Coronary artery (tissue), 2 donors: ENCODE measurements at regions not wholly inside any gene's neighbourhood (a gene's known extent, or its start where the extent isn't known, plus 50 kb on each side); places are given as distances from the start of the nearest gene placed in this dataset.

Experiments
- DNase-seq: peaks from one replicate; pipeline ENCODE4 v3.0.0-alpha.2; 2017; ENCODE audit warnings: low spot score
- H3K27ac ChIP-seq, 2 donors: fragments of 200-600 bp; sonication (generic); one replicate each; pipeline ENCODE4 v1.5.1; 2016 to 2019
- H3K4me3 ChIP-seq: fragments of 200-600 bp; sonication (generic); 2 replicates; pipeline ENCODE4 v1.5.1; 2016; ENCODE audit warnings: mild to moderate bottlenecking, moderate library complexity
- TF ChIP-seq, protein P1 (sequence below): fragments of 200-600 bp; sonication (generic); IDR thresholded peaks from one replicate; pipeline ENCODE4 v1.5.1; 2019; ENCODE audit warnings: antibody characterized with exemption

DNA sequence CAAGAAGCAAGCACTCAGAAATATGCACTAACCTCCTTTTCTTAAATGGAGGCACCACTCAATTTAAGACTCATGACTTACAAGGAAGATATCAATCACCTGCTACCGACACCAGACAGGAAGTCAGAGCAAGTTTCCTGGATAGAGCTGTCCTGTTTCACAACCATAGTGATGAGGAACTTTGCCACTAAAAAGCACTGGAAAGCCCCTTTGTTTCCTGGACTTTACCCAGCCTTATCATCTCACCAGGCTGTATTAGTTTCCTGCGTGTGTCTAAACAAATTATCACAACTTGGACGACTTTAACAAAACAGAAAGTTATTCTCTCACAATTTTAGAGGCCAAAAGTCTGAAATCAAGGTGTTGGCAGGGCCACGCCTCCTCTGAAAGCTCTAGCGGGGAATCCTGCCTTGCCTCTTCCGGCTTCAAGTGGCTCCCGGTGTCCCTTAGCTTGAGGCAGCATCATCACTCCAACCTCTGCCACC lies 253.8 kb upstream of the STXBP5 start:
- no peak overlapping the region for H3K27ac ChIP-seq
- H3K4me3 ChIP-seq: no peak overlapping the region
- DNase-seq: no peak
- TF ChIP-seq, protein P1, sequence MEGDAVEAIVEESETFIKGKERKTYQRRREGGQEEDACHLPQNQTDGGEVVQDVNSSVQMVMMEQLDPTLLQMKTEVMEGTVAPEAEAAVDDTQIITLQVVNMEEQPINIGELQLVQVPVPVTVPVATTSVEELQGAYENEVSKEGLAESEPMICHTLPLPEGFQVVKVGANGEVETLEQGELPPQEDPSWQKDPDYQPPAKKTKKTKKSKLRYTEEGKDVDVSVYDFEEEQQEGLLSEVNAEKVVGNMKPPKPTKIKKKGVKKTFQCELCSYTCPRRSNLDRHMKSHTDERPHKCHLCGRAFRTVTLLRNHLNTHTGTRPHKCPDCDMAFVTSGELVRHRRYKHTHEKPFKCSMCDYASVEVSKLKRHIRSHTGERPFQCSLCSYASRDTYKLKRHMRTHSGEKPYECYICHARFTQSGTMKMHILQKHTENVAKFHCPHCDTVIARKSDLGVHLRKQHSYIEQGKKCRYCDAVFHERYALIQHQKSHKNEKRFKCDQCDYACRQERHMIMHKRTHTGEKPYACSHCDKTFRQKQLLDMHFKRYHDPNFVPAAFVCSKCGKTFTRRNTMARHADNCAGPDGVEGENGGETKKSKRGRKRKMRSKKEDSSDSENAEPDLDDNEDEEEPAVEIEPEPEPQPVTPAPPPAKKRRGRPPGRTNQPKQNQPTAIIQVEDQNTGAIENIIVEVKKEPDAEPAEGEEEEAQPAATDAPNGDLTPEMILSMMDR: no peak

DNA sequence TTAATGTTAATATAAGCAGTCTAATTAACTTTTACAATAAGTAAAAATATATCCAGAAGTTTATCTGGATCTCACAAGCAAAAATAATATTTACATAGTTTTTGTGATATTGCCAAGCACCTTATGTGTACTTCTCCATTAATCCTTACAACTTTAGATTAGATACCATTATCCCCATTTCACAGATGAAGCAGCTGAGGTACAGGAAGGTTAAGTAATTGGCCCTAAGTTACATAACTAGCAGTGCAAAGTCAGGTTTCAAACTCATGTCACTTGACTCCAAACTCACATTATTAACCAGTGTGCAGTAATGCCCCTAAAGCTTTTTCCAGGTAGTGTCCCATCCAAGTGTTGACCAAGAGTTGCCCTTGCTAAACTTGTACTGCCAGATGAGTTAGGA lies 248.6 kb upstream of the STXBP5 start:
- no peak for DNase-seq
- TF ChIP-seq, protein P1: no peak
- Histone ChIP-seq H3K27ac (no peak overlapping the region), H3K4me3 (no peak overlapping the region)

DNA sequence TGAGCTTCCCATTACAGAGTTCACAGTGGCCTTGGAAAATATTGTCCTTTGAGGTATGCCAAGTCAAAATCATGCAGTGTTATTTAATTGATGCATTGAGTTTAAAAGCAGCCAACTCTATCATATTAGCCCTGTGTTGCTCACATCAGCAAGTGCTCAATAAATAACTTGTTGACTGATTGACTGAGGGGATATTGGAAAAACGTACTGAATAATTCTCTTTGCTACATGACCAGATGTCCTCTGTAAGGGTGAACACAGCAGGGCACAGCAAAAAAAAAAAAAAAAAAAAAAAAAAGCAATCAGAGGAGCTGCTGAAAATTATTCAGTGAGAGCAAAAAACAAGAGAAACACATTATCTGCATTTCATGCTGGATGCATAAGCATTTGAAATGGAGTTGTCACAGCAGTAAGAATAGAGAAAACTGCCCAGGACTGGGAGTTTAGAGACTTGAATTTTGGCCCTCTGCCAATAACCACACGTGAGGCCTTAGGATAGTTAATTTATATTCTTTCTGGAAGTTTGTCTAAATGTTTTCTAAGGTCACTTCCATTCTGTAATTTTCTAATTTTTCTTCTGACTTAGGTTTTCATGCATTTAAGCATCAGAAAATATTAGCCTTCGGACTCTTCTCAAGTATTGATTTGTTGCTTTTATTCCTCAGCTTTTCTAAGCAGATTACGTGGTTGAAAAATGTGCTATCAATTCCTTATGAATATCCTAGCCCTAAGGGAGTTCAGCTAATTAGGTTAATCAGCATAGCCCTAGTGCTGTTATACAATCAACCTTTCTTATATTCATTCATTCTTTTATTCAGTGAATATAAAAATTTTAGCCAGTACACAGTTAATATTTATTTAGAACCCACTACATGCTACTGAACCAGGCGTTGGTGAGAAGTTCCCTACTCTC lies 246.8 kb upstream of the STXBP5 start:
- Histone ChIP-seq H3K27ac (no peak overlapping the region), H3K4me3 (no peak overlapping the region)
- TF ChIP-seq, protein P1: no peak
- no peak for DNase-seq

DNA sequence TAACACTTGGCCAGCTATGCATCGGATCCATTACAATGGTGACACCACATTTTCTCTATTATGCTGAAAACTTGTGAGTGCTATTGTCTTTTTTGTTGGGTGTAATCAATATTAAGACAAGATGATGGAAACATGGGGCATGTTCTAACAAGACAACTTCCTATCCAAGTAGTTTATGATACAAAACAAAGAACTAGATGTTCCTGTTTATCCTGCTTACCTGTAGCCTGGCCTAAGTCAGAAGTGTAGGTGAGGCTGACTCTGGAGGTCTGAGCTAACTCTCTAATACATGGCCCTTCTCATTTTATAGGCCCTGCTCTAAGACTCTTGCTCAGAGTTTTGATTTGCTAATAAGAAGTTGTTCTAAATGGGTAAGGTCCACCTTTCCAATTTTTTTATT lies 242.4 kb upstream of the STXBP5 start:
- H3K27ac ChIP-seq: no peak overlapping the region
- H3K4me3 ChIP-seq: no peak overlapping the region

DNA sequence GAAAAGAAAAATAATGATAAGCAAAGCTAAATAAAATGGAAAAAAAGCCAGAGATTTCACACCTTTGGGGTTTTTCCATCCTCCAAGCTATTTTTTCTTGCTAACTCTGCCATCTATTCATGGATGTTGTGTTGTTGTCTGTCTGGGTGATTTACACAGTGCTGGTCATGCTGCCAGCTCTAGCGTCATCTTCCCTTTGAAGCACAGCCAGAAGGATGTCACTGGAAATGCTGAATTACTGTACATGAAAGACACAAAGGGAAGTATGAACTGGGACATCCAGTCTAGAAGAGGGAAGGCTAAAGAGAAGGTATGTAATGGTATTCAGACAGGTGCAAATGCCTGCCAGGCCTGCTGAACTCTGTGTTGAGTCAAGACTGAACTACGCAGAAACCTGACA lies 241.9 kb upstream of the STXBP5 start:
- no peak for DNase-seq
- Histone ChIP-seq H3K4me3 (no peak overlapping the region), H3K27ac (no peak overlapping the region)
- TF ChIP-seq, protein P1: no peak

More for the DNA sequence above, 242.4 kb upstream of the STXBP5 start:
- DNase-seq: no peak
- TF ChIP-seq, protein P1: no peak

DNA sequence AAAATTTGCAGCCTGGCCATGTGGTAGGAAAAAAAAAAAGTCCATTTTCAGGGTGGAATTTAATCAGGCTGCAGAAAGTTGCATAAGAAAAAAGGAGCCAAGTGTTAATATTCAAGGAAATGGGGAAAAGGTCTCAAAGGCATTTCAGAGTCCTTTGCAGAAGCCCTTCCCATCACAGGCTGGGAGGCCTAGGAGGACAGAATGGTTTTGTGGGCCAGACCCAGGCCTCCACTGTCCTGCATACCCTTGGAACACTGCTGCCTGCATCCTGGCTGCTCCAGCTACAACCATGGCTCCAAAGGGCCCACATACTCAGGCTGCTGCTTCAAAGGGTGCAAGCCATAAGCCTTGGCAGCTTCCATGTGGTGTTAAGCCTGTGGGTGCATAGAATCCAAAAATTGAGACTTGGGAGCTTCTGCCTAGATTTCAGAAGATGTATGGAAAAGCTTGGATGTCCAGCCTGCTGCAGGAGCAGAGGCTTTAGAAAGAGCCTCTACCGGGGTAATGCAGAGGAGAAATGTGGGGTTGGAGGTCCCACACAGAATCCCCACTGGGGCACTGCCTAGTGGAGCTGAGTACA lies 239.0 kb upstream of the STXBP5 start:
- no peak overlapping the region for H3K4me3 ChIP-seq
- H3K27ac ChIP-seq: no peak overlapping the region
- TF ChIP-seq, protein P1: no peak
- DNase-seq: no peak
